SK-N-MC (cell line): ENCODE measurements at regions not wholly inside any gene's neighbourhood (a gene's known extent, or its start where the extent isn't known, plus 50 kb on each side); places are given as distances from the start of the nearest gene placed in this dataset.

Experiments used
- EZH2 ChIP-seq: fragments of 200-600 bp; sonication (generic); IDR thresholded peaks from one replicate; pipeline ENCODE4 v1.6.1; 2017; ENCODE audit warnings: antibody characterized with exemption
- POLR2AphosphoS5 ChIP-seq: IDR thresholded peaks from 2 replicates; pipeline ENCODE4 v1.6.1; 2012; ENCODE audit warnings: mild to moderate bottlenecking, low read depth, low read length, borderline replicate concordance

- TF ChIP-seq POLR2AphosphoS5 (no peak), EZH2 (no peak)
Measured at GRCh38 chr17:36702636-36703035, 101.3 kb downstream of the MRM1 start.
